ENCODE measurements at regions not wholly inside any gene's neighbourhood (a gene's known extent, or its start where the extent isn't known, plus 50 kb on each side); places are given as distances from the start of the nearest gene placed in this dataset.
"Not testable (repeated sequence)": the region's sequence is repeated elsewhere in the genome, so short reads cannot be mapped to it uniquely, and the experiment has no call there.

DNA sequence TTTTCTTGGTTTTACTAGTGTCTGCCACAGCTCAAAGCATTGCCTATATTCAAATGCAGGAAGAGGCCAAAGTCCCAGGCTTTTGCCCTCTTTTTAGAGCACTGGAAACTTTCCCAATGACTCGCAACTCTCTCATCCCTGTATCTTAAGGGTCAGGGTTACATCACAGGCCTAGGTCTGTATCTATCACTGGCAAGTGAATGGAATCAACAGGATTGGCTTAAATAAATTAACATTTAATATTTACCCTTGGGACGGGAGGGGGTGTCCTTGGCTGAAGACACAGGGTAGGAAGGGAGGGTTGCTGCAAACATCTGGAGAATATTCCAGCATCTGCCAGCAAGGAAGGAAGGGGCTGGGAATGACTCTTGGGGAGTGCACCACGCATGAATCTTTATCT lies 242.6 kb downstream of the SLC4A3 start:
- in situ Hi-C loops (cut with MboI; ENCODE audit: low pct_unique_long_range_greater_than_20kb, low sequenced_read_pairs), result no loop called here
- no peak for DNase-seq

DNA sequence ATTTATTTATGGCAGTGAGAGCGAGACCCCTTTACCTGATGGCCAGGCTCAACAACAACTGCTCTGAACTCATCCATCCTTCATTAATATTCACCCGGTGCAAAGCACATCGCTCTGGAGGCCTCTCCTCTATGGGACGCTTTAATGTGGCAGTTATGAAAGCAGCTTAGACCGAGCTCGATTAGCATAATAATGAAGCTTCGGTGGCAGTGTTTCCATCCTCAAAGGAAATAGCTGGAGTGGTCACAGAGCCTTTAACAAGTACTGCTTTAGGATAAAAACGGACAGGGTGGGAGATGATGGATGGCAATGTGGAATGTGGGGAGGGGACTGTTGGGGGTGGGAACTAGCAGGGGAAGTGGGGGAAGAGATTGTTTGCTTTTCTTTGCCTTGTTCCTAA lies 243.9 kb downstream of the SLC4A3 start:
- DNase-seq, result no peak
- in situ Hi-C loops (cut with MboI; ENCODE audit: low pct_unique_long_range_greater_than_20kb, low sequenced_read_pairs), result no loop called here

DNA sequence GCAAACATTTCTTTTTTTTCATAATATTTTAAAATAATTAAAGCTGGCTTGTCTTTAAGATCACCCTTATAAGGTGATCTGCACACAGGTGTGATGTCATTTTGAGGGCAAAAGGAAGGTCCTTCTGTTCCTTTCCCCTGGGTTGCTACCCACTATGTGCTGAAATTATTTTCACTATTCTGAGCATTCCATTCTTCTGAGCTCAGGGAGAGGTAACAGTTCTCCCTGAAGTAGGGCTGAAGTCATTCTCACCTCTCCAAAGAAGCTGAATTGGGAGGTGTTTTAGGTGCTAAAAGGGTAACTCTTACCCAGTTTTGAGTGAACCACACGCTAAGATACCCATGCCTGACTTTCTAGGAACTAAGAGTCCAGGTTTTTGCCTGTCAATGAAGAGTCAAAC lies 247.6 kb downstream of the SLC4A3 start:
- in situ Hi-C loops (cut with MboI; ENCODE audit: low pct_unique_long_range_greater_than_20kb, low sequenced_read_pairs), result no loop called here
- no peak for DNase-seq

DNA sequence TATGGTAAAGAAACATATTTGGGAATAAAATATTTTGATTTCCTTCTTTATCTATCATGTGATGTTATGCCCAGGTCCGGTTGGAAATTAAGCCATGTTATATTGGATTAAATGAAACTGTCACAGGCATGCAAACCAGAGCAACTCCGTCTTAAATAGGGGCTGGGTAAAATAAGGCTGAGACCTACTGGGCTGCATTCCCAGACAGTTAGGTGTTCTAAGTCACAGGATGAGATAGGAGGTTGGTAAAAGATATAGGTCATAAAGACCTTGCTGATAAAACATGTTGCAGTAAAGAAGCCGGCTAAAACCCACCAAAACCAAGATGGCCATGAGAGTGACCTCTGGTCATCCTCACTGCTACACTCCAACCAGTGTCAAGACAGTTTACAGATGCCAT lies 248.6 kb downstream of the SLC4A3 start:
- in situ Hi-C loops (cut with MboI; ENCODE audit: low pct_unique_long_range_greater_than_20kb, low sequenced_read_pairs); DNase-seq: not testable (repeated sequence)

DNA sequence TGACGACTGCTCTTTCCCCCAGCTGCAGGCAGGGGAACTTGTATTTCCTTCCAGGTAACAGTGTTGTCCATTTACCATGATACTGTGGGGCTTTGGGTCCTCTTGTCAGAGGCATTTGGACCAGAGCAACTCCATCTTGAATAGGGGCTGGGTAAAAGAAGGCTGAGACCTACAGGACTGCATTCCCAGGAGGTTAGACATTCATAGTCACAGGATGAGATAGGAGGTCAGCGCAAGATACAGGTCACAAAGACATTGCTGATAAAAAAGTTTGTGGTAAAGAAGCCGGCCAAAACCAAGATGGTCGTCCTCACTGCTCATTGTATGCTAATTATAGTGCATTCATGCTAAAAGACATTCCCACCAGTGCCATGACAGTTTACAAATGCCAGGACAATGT lies 249.5 kb downstream of the SLC4A3 start:
- in situ Hi-C loops (cut with MboI; ENCODE audit: low pct_unique_long_range_greater_than_20kb, low sequenced_read_pairs), result no loop called here
- DNase-seq, result no peak

DNA sequence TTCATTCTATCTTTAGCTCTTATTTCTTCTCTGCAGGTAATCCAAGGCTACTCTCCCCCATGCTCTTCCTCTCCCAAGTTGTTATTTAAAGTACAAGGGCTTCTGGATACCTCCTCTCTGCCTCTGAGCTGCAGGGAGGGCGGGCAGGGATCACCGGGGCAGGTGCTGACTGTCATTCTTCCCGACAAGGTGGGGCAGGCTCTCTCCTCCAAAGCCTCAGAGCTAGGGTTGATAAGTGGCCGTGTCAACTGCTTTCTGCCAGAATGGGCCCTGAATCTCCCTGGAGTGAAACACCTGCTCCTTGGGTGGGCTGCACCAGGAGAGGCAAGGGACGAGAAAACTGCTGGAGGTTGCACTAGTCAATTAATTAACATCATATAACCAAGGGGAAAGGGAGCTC lies 250.3 kb downstream of the SLC4A3 start:
- in situ Hi-C loops (cut with MboI; ENCODE audit: low pct_unique_long_range_greater_than_20kb, low sequenced_read_pairs), result no loop called here
- no peak for DNase-seq

DNA sequence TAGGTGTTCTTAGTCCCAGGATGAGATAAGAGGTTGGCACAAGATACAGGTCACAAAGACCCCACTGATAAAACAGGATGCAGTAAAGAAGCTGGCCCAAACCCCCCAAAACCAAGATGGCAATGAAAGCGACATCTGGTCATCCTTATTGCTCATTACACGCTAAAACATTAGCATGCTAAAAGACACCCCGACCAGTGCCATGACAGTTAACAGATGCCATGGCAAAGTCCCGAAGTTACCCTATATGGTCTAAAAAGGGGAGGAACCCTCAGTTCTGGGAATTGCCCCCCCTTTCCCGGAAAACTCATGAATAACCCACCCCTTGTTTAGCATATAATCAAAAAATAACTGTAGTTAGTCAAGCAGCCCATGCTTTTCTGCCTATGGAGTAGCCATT lies 251.1 kb downstream of the SLC4A3 start:
- no peak for DNase-seq

DNA sequence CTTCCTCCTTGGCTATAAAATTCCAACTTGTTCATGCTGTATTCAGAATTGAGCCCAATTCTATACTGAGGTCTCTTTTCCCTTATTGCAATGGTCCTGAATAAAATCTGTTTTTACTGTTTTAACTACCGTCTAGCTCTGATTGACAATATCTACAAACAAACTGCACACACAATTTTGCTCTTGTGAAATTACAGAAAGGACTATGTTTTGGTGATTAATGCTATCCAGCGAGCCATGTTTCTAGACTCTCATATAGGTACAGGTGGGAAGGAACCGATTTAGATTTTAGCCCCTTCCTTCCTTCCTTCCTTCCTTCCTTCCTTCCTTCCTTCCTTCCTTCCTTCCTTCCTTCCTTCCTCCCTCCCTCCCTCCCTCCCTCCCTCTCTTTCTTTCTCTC lies 254.4 kb downstream of the SLC4A3 start:
- DNase-seq, result no peak
- in situ Hi-C loops (cut with MboI; ENCODE audit: low pct_unique_long_range_greater_than_20kb, low sequenced_read_pairs), result no loop called here

More for the DNA sequence above, 251.1 kb downstream of the SLC4A3 start:
- in situ Hi-C loops (cut with MboI; ENCODE audit: low pct_unique_long_range_greater_than_20kb, low sequenced_read_pairs), result no loop called here

DNA sequence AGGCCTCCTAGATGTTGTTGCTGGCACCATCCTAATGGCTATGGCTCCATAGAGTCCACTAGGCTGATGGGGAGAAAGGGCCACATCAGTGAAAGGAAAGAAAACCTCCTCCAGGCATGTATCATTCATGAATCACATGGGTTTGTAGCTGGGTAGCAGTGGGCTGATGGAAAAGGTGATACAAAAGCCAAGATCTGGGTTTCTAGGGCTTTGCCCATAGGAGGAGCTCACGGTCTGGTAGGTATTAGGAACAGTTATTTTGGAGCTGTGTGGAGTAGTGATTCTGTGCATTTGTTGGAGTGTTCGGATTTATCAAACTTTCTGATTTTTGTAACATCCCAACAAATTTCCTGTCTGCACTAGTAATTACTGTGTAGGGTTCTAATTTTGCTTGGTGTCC lies 259.2 kb downstream of the SLC4A3 start:
- DNase-seq, result no peak
- in situ Hi-C loops (cut with MboI; ENCODE audit: low pct_unique_long_range_greater_than_20kb, low sequenced_read_pairs), result no loop called here

DNA sequence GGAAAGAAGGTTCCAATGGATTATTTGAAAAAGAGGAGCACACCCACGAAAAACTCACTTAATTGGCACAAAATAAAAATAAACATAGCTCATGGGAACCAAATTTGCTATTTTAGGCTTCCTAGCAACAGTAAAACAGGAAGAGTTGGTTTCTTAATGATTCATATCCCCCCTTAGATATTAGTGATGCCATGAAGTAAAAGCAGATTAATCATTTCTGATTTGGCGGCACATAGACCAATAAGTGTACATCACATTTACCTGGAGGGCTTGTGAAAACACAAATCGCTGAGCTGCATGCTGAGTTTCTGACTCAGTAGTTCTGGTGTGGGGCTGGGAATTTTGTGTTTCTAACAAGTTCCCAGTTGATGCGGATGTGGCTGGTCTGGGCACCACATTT lies 260.4 kb downstream of the SLC4A3 start:
- DNase-seq, result no peak
- in situ Hi-C loops (cut with MboI; ENCODE audit: low pct_unique_long_range_greater_than_20kb, low sequenced_read_pairs), result no loop called here

DNA sequence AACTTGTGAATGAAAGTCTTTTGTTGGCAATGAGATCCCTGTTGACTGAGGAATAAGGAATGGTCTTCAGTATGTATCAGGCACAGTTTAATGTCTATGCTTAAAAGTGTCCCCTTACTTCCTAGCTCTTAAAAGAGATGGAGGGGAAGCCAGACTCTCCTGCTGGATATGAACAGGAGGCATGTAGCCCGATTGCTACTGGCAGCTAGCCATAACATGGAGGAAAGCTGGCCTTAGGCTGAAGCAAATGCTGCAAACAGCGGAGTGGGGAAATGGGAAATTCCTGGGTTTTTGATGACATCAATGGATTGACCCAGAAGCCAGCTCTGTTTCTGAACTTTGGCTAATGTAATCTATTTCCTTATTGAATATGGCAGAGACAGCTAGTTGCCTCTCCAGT lies 266.1 kb downstream of the SLC4A3 start:
- no peak for DNase-seq
- in situ Hi-C loops (cut with MboI; ENCODE audit: low pct_unique_long_range_greater_than_20kb, low sequenced_read_pairs), result no loop called here

DNA sequence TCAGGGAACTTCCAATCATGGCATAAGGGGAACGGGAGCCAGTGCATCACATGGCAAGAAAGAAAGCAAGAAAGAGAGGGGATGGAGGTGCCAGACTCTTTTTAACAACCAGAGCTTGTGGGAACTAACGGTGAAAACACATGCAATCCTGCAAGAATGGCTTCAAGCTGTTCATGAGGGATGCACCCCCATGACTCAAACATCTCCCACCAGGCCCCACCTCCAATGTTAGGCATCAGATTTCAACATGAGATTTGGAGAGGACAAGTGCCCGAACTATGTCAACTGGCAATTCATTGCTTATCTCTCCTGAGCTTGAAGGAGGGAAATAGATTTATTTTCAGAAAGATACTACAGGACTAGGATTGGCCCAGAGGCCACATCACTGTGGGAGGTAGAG lies 270.0 kb downstream of the SLC4A3 start:
- no peak for DNase-seq
- in situ Hi-C loops (cut with MboI; ENCODE audit: low pct_unique_long_range_greater_than_20kb, low sequenced_read_pairs), result no loop called here

DNA sequence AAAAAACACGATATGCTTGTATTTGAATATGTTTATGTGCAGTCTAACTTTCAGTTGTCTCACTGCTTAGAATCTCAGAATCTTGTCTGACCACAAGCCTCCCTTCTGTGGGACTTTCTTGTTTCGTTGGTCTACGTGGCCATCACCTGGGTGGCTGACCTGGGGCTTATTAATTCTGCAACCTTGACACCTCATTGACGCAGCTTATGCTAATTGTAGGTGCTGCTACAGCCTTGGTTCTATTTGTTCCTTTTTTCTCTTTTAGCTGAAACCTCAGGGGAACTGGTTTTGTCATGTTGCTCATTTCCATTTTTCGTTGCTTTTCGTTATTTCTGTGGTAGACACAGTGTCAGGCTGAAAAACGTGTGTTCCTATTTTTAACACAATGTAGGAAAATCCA lies 273.7 kb downstream of the SLC4A3 start:
- no peak for DNase-seq
- in situ Hi-C loops (cut with MboI; ENCODE audit: low pct_unique_long_range_greater_than_20kb, low sequenced_read_pairs), result no loop called here

DNA sequence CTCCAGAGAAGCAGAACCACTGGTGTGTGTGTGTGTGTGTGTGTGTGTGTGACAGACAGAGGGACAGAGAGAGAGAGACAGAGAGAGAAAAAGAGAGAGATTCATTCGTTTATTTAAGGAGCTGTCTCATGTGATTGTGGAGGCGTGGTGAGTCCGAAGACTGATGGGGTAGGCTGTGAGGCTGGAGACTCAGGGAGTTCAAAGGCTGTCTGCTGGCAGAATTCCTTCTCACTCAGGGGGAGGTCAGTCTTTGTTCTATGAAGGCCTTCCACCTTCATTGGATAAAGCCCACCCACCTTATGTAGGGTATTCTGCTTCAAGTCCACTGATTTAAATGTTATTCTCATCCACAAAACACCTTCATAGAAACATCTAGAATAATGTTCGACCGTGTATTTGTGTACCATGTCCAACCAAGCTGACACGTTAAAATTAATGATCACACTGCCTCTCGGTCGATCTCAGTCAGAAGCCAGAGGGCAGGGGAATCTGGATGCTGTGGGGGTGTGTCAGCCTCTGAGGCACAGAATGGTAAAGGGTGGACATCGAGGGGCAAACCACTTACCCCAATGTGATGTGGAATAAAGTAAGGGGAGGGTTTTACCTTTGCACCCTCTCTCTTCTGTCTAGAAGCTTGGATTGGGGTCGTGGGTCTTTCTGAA lies 275.6 kb downstream of the SLC4A3 start:
- in situ Hi-C loops (cut with MboI; ENCODE audit: low pct_unique_long_range_greater_than_20kb, low sequenced_read_pairs), result no loop called here
- no peak for DNase-seq

DNA sequence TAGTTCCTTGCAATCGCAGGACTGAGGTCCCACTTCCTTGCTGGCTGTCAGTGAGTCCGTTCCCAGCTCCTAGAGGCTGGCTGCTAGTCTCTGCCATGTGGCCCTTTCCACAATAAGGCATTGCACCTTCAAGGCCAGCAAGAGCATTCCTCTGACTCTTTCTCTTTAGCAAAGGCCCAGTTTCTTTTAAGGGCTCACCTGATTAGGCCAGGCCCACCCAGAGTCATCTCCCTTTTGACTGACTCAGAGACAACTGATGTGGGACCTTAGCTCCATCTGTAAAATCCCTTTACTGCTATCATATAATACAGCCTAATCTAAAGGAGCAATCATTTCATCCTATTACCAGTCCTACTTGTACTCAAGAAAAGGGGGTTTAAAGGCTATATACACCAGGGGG lies 278.2 kb downstream of the SLC4A3 start:
- in situ Hi-C loops (cut with MboI; ENCODE audit: low pct_unique_long_range_greater_than_20kb, low sequenced_read_pairs), result no loop called here
- DNase-seq, result no peak

DNA sequence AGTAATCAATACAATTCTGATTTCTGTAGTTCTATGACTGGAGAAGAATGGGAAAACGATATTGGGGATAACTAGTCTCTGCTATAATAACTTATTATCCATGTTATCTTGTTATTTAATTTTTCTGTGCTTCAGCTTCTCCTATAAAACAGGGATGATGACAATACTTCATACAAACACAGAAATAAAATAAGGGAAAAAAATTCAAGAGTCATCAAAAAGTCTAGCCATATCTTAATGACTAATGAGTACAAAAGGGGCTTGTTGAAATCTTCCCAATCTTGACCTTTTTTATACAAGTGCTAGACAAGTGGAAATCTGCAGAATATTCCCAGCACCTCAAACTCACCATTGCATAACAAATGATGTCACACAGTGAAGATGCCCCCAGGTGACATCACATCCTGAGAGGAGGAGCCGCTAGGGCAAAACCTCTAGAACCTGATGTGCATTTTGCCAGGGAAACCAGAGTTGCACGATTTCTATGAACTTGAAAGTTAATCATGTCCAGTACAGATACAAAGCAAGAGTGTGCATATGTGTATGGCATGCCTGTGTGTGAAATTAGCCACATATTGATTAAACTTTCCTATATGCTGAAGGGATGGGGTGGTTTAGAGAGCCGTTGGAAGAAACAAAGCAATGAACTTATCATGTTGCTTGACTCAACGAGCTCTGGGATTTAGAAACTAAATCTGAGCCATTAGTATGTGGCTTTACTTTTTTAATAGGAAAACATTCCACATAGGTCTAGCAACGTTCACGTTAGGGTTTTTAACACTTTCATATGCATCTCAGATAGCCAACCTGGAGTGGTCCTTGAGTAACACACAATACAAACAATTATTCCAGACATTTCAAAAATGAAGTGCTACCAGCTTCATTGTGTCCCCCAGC lies 278.9 kb downstream of the SLC4A3 start:
- no peak for DNase-seq
- in situ Hi-C loops (cut with MboI; ENCODE audit: low pct_unique_long_range_greater_than_20kb, low sequenced_read_pairs), result no loop called here

DNA sequence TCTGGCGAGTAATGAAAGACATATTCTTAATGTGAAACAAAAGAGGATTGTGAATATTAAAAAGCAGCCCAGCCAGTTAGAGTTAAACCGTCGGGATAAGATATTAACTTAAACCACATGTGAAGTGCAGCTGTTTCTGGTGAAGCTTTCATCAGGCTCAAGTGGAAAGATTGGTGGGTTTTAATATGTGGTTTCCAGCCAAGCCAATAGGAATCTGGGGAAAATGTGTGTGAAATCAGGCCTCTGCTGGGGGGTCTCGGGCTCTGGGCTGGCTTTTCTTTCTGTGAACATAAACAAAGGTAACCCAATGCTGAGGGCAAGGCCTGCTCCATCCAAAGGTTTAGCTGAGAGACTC lies 279.6 kb downstream of the SLC4A3 start:
- in situ Hi-C loops (cut with MboI; ENCODE audit: low pct_unique_long_range_greater_than_20kb, low sequenced_read_pairs), result no loop called here
- DNase-seq, result no peak

DNA sequence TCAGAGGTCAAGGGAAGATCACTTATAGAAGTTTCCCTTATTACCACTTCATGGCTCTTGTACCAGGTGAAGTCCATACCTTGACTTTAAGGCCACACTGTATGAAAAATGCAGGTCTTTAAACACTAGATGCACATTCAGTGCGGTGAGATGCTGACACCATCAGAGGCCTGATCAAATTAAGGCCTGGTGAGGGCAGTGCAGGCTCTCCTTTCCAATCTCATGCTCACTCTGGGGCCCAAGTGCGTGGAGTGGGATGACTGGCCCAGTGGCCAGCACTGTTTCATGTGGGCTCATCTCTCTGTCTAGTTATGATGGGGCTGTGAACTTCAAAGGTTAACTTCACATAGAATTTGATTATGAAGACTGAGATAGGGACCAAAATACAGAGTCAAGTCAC lies 281.1 kb downstream of the SLC4A3 start:
- in situ Hi-C loops (cut with MboI; ENCODE audit: low pct_unique_long_range_greater_than_20kb, low sequenced_read_pairs), result no loop called here
- DNase-seq, result no peak

DNA sequence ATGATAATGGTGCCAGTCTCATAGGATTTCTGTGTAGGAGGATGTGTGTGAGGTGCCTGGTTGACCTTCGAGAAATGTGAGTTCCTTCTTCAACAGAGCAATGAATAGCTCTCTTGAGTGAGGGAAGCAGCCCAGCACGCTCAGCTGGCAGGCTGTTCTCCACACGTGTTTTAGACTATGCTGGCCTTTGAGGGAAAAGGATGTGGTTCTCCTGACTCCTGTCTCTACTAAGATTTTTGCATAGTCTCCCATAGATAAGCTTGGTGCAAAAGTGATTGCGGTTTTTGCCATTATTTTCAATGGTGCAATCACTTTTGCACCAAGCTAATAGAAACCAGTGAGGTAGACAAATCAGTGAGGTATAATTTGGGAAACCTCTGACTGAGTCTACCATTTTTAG lies 284.1 kb downstream of the SLC4A3 start:
- no peak for DNase-seq
- in situ Hi-C loops (cut with MboI; ENCODE audit: low pct_unique_long_range_greater_than_20kb, low sequenced_read_pairs), result no loop called here

DNA sequence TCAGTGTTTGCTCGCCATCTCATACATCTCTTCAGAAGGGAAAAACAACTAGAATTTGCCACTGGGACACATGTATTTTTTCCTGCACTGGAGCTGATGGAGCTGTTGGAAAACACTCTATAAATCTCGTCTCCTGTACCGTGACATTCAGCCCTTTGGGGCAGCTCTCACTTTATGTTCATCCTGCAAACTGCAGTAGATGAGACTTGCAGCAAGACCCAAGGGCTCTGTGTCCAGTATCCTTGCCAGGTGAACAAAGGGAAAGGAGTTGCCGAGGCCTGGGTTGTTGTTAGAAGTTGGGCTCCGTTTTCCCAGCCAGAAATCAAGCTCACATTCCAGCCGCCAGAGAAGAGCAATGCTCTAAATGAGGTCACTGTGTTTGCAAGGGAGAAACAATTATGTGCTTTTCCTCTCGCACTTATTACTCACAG lies 285.1 kb downstream of the SLC4A3 start:
- DNase-seq, result no peak
- in situ Hi-C loops (cut with MboI; ENCODE audit: low pct_unique_long_range_greater_than_20kb, low sequenced_read_pairs), result no loop called here

DNA sequence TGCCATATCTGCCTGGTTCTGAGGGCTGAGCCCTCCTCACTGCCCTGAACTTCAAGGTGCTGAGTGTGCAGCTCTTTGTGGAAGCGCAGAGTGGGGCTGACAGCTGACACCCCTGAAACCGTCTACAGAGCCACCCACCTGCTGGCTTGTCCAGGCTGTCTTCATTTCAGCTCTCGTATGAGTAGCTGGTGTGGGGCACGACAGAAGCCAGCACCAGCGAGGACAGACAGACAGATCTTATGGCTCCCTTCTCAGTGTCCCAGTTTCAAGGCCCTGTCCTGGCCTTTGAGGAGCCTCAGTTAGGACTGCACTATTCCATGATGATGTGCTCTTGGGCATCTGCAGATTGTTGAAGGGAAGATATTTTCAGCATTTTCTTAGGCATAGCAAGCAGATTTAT lies 287.1 kb downstream of the SLC4A3 start:
- in situ Hi-C loops (cut with MboI; ENCODE audit: low pct_unique_long_range_greater_than_20kb, low sequenced_read_pairs), result no loop called here
- no peak for DNase-seq
